Activated CD8-positive, alpha-beta T cell treated with anti-CD3 and anti-CD28 coated beads for 36 hours (primary cell): ENCODE measurements at regions not wholly inside any gene's neighbourhood (a gene's known extent, or its start where the extent isn't known, plus 50 kb on each side); places are given as distances from the start of the nearest gene placed in this dataset.

ENCODE experiments used
- ATAC-seq: fragments of 200-7000 bp; cut with Tn5 transposase; one replicate; pipeline ENCODE4 v1.10.0; 2021; ENCODE audit warnings: mild to moderate bottlenecking, moderate library complexity
- CTCF ChIA-PET: fragments of 350-600 bp; sonication (Branson Sonifier 250); formaldehyde crosslinking; loops from one replicate; lab custom pipeline; 2021; ENCODE audit warnings: antibody characterized with exemption; lab: Charles Lee
- POLR2A ChIA-PET: fragments of 350-600 bp; sonication (Branson Sonifier 250); formaldehyde crosslinking; loops from one replicate; lab custom pipeline; 2021; ENCODE audit warnings: antibody characterized with exemption; lab: Charles Lee
- DNase-seq: peaks from one replicate; pipeline ENCODE4 v3.0.0-alpha.2; 2020
- H3K27ac Mint-ChIP-seq: one replicate; pipeline ENCODE4 v1.8.0; 2021; ENCODE audit warnings: mild to moderate bottlenecking, mixed read lengths
- H3K27me3 Mint-ChIP-seq: one replicate; pipeline ENCODE4 v1.8.0; 2021; ENCODE audit warnings: mixed read lengths
- H3K36me3 Mint-ChIP-seq: one replicate; pipeline ENCODE4 v1.8.0; 2021; ENCODE audit warnings: low read depth, mixed read lengths
- H3K4me1 Mint-ChIP-seq: one replicate; pipeline ENCODE4 v1.8.0; 2021; ENCODE audit warnings: low read depth, mixed read lengths
- H3K4me3 Mint-ChIP-seq: one replicate; pipeline ENCODE4 v1.8.0; 2021; ENCODE audit warnings: mild to moderate bottlenecking, moderate library complexity, mixed read lengths
- H3K9me3 Mint-ChIP-seq: one replicate; pipeline ENCODE4 v1.8.0; 2021; ENCODE audit warnings: mixed read lengths
- CTCF ChIP-seq: fragments of 200-600 bp; IDR thresholded peaks from one replicate; pipeline ENCODE4 v1.8.0; 2022; ENCODE audit warnings: antibody characterized with exemption, mild to moderate bottlenecking
- intact Hi-C: fragments of 100-400 bp; cut with micrococcal nuclease; formaldehyde crosslinking; loops from one replicate; pipeline ENCODE4 v1.10.0; 2022

- H3K36me3 Mint-ChIP-seq: no peaks in the 10 kb centered on the region
Observed at GRCh38 chr18:78906066-78906465, 73.6 kb upstream of the SALL3 start.

GRCh38 chr18:78908462-78909260 lies 71.0 kb upstream of the SALL3 start:
- H3K27ac Mint-ChIP-seq: no peak overlapping the region
- POLR2A ChIA-PET: interaction anchor here (0.6 kb wide), 1 partner anchor 1076 kb away, joined by 3 read pairs; no protein-coding TSS in a partner anchor
- intact Hi-C loops: no loop called here
- no peak for DNase-seq
- H3K27me3 Mint-ChIP-seq: no peaks in the 10 kb centered on the region
- no peaks in the 10 kb centered on the region for H3K36me3 Mint-ChIP-seq
- CTCF ChIA-PET: no interaction called here
- TF ChIP-seq CTCF: no peak
- ATAC-seq: no peak
- no peak overlapping the region for H3K4me3 Mint-ChIP-seq
- no peaks in the 10 kb centered on the region for H3K9me3 Mint-ChIP-seq
- no peaks in the 10 kb centered on the region for H3K4me1 Mint-ChIP-seq

More at GRCh38 chr18:78906066-78906465, 73.6 kb upstream of the SALL3 start:
- intact Hi-C loops: no loop called here
- ATAC-seq (no peak), DNase-seq (no peak)
- ChIA-PET POLR2A (no interaction called here), CTCF (no interaction called here)
- Mint-ChIP-seq H3K4me3 (no peak overlapping the region), H3K9me3 (no peaks in the 10 kb centered on the region), H3K27ac (no peak overlapping the region), H3K27me3 (peaks cover 9% of the 10 kb centered on the region), H3K4me1 (no peaks in the 10 kb centered on the region)
- TF ChIP-seq CTCF: no peak

GRCh38 chr18:78911751-78912283 lies 67.8 kb upstream of the SALL3 start:
- DNase-seq (no peak), ATAC-seq (no peak)
- H3K4me1 Mint-ChIP-seq: no peaks in the 10 kb centered on the region
- peaks cover 5% of the 10 kb centered on the region for H3K27me3 Mint-ChIP-seq
- TF ChIP-seq CTCF: no peak
- no peak overlapping the region for H3K27ac Mint-ChIP-seq
- ChIA-PET CTCF (interaction anchor here (0.7 to 1.4 kb wide), 2 partner anchors 19 to 74 kb away, joined by 3 read pairs; no protein-coding TSS in a partner anchor), POLR2A (no interaction called here)
- no peaks in the 10 kb centered on the region for H3K36me3 Mint-ChIP-seq
- intact Hi-C loops: no loop called here
- H3K4me3 Mint-ChIP-seq: no peak overlapping the region
- H3K9me3 Mint-ChIP-seq: no peaks in the 10 kb centered on the region

GRCh38 chr18:78912336-78912735 lies 67.3 kb upstream of the SALL3 start:
- no peaks in the 10 kb centered on the region for H3K36me3 Mint-ChIP-seq
- intact Hi-C loops: no loop called here
- no peaks in the 10 kb centered on the region for H3K9me3 Mint-ChIP-seq
- ChIA-PET POLR2A (no interaction called here), CTCF (no interaction called here)
- no peak overlapping the region for H3K27ac Mint-ChIP-seq
- ATAC-seq (no peak), DNase-seq (no peak)
- TF ChIP-seq CTCF: no peak
- H3K27me3 Mint-ChIP-seq: peaks cover 5% of the 10 kb centered on the region
- H3K4me1 Mint-ChIP-seq: no peaks in the 10 kb centered on the region
- no peak overlapping the region for H3K4me3 Mint-ChIP-seq

- CTCF ChIA-PET: no interaction called here
- no peaks in the 10 kb centered on the region for H3K4me1 Mint-ChIP-seq
- ATAC-seq (no peak), DNase-seq (no peak)
- H3K27me3 Mint-ChIP-seq: peaks cover 5% of the 10 kb centered on the region
- H3K4me3 Mint-ChIP-seq: no peak overlapping the region
- no peaks in the 10 kb centered on the region for H3K36me3 Mint-ChIP-seq
- POLR2A ChIA-PET: no interaction called here
- no peaks in the 10 kb centered on the region for H3K9me3 Mint-ChIP-seq
- intact Hi-C loops: no loop called here
- H3K27ac Mint-ChIP-seq: no peak overlapping the region
- no peak for TF ChIP-seq CTCF
Observed at GRCh38 chr18:78912844-78913243, 66.8 kb upstream of the SALL3 start.
